Smooth muscle cell of the brain vasculature (primary cell): ENCODE measurements at regions not wholly inside any gene's neighbourhood (a gene's known extent, or its start where the extent isn't known, plus 50 kb on each side); places are given as distances from the start of the nearest gene placed in this dataset.
"Not testable (repeated sequence)": the region's sequence is repeated elsewhere in the genome, so short reads cannot be mapped to it uniquely, and the experiment has no call there.

ENCODE experiments used
- DNase-seq: peaks from one replicate; pipeline ENCODE4 v3.0.0-alpha.2; 2012; ENCODE audit warnings: low read depth, low spot score

DNA sequence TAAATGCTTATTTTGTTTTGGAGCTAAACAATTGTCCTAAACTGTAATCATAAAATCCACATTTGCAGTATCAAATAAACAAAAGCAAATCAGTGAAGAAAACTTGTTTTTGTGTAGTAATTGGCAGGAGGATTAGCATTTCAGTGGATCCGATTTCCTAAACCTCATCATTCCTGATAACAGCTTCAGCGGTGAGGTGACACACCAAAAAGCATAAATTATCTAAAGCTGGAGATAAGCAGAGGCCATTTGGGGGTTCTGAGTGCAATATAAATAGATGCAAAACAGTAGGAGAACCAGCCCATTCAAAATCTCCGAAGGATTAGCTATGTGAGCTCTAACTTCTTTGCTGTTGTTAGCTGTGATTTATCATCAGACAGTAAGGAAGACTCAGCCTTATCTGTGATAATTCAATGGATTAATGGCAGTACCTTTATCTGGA, 235.8 kb downstream of the EPHA7 start:
- no peak for DNase-seq

DNA sequence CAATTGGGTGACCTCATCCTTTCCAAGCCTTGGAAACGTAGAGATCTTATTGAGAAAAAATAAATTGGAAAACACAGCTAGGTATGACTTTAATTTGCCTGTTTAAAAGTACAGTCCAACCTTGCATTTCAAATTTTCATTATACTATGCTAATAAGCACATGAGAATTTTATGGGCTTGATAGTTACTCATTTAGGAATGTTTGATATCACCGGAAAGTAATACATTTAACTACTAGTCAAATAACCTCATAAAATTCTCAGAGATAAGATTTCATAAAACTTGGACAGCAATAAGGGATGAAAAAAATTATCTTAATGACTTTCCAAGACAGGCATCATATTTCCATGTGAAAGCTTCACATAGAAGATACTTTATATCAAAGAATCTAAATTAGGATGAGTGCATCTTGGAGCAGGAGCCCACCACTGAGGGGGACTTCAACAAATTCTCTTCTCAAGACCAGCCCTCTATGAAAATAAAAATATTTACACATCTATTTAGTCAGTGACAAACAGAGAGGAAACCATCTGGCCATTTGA, 236.3 kb downstream of the EPHA7 start:
- no peak for DNase-seq

DNA sequence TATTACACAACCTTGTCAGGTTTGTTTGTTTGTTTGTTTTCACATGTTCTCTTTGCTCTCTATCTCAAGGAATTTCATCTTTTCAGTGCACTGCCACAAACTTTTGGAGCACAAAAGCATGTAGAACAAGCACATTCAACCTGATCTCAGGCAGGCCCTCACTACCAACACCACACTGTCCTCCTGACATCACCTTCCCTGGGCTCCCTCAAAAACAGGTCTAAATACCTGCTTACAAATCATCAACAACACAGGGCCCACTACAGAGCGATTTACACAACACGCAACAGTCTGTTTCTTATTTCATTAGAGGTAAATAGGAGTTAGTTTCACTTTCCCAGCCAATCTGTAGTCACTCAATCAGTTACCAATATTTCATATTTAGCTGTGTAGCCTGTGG, 241.4 kb downstream of the EPHA7 start:
- DNase-seq: no peak

DNA sequence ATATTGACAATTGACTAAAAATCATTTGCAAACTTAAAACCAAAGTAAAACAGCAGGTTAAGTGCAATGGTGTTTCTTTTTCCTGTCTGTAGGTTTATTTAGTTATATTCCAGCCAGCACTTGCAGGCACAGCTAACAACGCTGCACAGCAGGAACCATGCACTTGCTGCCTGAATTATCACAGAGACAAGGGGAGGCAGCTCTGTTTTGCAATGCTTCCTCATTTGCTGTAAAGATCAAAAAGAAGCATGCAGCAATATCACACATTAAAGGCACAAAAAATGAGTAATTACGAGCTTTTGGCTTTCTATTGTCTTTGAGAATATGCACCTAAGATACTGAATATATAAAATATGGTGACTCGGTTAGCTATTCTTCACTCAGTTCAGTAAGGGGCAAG, 241.9 kb downstream of the EPHA7 start:
- DNase-seq: no peak

DNA sequence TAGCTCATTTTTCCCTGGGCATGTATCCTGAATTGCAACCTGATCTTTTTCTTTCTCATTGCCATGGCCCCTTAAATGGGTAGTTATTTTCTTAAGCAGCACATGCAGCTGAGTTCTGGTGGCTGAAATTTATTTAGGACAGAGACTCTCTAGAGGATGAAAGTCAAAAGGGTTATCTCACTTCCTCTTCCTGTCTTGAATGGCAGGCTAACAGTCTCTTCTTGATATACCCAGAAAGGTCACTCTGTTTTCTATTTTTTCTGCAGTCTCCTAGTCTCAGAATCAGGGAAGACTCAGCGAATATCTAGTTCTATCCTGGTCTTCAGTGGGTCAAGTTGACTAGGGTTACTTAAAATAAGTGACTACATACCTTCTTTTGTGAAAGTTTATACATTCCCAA, 243.3 kb downstream of the EPHA7 start:
- no peak for DNase-seq

DNA sequence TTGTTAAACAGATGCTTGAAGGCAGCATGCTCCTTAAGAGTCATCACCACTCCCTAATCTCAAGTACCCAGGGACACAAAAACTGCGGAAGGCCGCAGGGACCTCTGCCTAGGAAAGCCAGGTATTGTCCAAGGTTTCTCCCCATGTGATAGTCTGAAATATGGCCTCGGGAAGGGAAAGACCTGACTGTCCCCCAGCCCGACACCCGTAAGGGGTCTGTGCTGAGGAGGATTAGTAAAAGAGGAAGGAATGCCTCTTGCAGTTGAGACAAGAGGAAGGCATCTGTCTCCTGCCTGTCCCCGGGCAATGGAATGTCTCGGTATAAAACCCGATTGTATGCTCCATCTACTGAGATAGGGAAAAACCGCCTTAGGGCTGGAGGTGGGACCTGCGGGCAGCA, 245.8 kb downstream of the EPHA7 start:
- not testable (repeated sequence) for DNase-seq

DNA sequence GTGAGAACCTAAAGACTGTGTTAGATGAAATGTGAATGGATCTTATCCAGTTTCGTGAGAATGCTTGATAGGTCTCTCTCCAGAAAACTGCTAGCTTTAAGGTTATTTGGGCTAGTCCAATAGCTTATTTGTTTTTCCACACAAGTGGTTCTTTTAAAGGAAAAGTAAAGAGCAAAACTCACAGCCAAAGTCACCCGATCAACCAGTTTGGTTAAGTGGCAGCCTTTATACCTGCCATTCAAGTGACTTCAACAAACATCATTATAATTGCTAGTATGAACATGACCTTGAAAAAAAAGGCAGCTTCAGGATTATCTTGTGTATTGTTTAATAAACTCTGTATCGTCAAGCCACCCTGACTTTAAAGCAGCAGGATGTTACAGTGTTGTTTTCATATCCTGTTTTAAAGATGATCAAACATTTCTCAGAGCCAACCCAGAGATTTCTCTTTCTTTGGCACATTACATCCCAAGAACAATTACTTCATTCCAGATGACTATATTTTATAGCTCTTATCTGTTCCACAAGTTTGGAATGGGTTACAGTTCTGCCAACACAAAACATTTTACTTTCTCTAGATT, 253.4 kb downstream of the EPHA7 start:
- DNase-seq: no peak

DNA sequence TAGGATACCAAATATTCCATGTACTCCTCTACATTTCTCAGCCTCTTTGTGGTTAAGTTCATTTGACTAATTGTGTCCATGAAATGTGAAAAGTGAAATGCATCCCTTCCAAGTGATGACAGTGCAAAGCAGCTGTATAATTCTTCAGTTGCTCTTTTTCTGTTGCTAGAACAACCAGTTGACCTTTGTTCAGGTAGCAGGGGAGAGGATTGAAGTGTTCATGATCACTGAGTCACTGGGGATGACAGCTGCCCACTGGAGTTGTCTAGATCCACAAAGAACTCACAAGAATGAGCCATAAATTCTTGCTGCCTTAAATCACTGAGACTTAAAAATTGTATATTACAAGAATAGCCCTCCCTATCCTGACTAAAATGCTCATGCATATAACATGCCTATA, 254.6 kb downstream of the EPHA7 start:
- no peak for DNase-seq

DNA sequence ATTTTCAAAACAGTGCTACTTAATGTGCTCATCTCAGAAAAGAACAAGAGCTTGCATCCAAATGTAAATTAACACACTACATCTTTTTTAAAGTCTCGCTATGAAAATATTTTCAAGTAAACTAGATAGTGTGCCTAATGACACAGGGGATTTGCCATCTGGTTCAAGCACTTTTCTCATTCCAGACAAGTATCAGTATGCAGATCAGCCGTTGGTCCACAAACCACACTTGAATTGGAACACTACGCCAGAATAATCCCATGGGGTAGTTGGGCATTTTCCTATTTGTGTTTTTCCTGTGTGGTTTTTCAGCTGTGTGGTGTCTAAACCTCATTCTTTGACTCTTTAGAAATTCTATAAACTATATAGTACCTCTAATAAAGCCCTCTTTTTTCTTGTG, 256.2 kb downstream of the EPHA7 start:
- DNase-seq: no peak

DNA sequence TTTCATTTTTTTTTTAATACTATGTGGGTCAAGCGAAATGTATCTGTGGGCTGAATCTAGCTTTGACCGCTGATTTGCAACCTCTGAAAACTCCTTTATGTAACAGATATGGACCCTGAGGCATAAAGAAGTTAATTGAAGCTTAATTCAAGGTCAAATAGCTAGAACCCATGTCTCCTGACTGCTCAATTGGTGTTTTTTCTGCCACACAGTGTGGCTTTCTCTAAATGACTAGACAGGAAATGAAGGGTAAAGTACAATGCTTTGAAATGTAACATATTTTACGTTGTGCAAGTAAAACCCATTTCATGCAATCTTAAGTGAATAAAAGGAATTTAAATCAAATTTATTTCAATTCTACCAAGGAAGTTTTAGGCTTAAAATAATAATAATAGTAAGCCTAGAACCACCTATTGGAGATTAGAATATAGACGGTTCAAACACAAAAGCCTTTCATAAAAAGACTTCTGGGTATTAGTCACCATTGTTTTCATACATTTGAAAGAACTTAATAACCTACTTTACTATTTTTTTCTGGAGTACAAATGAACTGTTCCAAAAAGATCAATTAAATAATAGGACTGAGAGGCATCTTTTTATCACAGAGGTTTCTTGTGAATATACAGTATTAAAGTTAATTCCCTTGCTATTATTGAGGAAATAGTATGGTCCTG, 279.8 kb downstream of the EPHA7 start:
- DNase-seq: no peak

DNA sequence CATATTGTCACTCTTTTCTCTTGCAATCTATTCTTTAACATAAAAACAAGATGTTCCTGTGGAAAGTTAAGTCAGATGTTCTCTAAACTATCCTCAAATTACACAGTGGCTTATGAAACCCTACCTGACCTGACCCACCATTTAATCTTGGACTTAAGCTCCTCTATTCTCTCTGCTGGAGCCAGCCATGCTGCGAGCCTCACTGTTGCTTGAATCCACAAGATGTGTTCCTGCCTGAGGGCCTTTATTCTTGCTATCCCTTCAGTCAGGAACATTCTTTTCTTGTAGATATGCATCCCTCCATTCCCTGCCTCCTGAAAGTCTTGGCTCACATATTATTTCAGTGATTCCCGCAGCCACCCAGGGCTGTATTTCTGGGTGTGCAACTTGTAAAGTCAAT, 283.2 kb downstream of the EPHA7 start:
- DNase-seq: no peak

DNA sequence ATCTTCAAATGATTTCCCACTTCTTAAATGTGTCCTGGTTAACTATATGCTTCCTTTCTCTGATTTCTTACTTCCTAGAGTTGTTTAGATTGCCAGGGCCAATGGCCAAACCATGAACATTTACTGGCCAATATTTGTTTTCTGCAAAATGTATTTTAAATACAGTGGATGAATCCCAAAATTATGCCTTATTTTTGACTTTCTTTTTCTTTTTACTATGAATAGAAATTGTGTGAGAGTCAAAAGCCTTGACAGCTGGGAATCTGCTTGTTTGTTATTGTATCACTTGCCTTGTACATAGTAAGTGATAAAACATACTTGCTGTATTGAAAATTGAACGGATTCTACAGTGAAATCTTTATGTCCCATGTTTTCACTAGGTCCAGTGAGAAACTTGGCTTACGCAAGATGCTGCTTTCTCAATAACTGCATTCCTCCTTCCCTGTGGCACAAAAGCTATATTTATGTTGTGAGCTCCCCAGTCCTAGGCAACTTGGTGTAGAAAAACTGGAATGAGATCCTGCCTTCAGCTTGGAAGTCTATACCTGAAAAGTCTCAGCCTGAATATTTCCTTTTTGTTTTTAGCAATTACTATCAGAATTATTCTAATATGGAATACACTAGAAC, 295.2 kb downstream of the EPHA7 start:
- no peak for DNase-seq

DNA sequence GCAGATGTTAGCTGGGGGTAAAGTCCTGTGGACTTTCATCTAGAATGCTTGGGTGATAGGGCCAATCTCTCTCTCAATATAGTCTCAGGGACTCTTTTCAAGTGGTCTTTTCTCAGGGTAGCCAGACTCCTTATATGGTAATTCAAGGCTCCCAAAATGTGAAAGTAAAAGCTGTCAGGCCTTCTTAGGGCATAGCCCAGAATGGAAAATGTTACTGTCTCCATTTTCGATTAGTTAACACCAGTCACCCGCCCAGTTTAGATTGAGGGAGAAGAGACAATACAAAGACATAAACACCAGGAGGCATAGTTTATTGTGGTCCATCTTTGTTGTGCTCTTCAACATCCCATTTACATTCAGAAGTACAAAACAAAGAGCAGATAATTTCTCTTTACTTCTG, 295.8 kb downstream of the EPHA7 start:
- DNase-seq: no peak

DNA sequence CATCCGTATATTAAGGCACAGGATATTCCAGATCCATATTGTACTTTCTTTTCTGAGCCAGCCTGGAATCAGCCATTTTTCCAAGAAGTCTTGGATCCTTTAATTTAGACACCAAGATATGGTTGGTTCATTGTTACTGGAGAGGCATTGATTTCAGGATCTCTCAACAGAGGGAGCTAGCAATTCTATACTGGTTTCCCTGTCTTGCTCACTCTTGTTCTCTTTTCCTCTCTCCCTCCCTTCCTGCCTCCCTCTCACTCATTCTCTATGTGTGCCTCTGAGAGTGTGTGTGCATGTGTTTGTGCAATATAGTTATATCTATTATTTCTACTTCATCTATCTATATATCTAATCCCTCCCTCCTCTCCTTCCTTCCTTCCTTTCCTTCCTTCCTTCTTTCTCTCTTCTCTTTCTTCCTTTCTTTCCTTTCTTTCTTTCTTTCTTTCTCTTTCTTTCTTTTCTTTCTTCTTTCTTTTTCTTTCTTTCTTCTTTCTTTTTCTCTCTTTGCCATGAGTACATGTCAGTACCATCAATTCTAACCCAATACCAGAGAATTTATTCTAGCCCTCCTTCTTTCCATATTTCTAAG, 299.1 kb downstream of the EPHA7 start:
- no peak for DNase-seq

DNA sequence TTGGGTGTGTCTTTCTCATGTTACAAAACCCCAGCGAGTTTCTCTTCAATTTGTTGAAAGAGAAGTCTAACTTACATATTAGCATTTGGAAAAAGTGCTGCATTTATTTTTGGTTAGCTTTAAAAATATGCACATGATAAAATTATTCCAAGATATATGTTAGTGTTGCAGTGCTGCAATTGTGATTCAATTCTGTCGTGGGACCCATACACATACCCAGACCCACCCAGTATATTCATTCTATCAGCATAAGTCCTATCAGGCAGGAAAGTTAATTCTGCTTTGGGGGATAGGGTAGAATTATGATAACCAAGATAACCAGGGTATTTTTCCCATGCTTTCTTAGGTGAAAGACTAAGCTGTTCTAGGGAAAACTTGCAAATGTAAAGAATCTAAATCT, 313.5 kb downstream of the EPHA7 start:
- DNase-seq: no peak

DNA sequence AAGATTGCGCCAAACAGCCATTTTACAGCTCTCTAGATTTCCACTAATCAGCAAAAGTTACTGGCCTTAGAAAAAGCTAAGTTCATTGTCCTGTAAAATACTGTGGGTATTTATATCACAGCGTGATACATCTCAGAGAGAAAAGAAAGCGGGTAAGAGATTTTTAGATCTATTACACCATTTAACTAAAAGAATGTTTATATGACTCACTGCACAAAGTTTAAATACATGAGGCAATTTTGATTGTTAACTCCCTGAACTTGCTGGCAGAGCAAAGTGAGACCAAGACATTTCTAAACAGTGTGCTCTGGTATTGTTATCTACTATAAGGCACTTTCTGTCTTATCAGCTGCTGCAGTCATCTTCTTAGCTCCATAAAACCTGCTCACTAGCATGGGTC, 314.3 kb downstream of the EPHA7 start:
- no peak for DNase-seq

DNA sequence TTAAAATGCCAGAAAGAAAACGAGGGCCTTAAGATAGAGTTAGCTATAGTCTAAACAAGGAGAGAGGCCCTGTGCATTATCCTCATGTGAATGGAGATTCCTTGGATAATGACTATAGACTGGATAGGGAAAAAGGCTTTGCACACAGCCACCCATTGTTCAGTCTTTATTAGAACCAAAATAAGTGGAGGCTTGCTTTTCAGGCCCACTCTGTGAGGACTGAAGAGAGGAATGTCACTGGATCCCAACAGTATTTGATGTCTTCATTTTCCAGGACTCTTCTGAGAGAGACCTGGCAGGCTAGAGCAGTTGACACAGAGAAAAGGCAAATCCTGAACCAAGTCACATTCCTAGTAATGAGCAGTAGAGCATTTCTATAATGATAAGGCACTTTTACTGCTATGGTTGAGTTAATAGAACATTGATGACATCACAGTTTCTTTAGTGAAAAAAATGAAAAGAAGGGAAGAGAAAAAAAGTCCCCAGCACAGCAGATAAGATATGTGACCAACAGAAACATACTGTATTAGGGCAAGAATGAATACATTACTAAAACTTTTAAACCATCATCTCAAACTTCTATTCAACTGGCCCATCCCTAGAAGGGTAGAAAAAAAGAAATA, 315.1 kb downstream of the EPHA7 start:
- DNase-seq: no peak

DNA sequence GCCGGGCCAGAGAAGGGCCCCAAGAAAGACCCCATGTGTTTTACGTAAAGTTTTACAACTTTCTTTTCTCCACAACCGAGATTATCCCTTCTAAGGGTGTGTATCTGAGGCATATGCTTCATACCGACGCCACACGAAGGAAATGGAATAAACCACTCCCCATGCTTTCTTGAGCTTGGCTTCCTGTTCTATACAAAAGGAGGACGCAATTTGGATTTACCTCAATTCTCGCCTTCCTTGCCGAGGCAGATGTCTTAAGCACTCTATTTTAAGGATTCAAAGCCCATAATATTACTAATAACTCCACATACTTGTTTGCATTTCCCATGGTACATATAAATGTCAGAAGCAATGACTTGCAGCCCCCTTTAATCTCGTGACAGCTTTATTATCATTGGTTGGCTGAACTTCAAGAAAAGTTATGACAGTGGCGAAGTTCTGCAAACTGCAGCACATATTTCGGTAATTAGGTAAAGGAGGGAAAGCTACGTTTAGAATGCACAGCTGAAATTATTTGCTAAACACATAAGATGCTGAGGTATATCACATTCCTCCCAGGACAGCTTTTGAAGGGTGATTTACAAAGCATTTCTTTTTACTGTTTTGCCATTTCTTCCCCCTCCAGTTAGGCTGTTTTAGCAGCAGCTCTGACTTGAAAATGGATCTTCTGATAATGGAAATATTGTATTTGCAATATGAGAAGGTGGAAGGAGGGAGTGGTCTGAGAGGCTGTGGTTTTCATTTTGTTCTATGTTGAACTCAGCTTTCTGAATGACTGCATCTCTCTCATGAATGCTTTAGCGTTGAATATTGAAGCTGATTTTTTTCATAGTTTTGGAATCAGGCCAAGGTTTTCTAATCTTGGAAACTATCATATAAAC, 330.5 kb downstream of the EPHA7 start:
- no peak for DNase-seq

DNA sequence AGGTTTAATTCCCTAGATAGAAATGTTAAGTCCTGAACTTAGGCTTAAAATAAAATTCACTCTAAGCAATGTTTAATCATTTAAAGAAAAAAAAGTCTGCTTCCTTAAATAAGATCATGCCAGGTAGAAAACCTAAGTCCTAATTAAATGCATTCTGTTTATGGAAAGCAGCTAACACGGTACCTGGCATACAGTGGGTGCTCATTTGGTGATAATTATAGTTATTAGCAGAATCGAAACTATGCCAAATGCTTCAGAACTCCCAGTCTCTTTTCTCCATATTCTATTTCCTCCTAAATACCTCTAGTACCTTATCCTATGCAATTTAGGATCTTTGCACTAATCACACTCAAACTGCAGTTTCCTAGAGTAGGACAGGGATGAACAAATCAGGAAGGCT, 331.8 kb downstream of the EPHA7 start:
- no peak for DNase-seq

DNA sequence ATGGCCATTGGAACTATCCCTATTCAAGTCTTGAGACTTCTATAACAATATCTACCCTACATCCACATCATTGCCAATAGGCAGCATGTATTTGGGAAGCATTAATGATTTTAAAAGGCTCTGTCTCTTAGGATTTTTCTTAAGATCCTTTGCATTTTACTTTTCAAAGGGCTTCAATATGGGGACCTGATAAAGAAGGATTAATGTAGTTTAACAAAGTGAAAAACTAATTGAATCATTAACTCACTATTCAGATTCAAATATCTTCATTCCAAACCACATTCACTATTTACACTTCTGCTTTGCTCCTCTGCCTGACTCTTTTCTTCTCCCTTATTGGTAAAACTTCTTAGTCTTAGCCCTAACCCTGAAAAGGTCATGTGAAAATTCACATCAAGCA, 333.0 kb downstream of the EPHA7 start:
- no peak for DNase-seq
